ENCODE measurements at regions not wholly inside any gene's neighbourhood (a gene's known extent, or its start where the extent isn't known, plus 50 kb on each side); places are given as distances from the start of the nearest gene placed in this dataset.

- Histone ChIP-seq H3K27ac (no peak overlapping the region), H3K4me3 (no peak overlapping the region), H3K9me3 (replicated peaks in 1 of 3) (no peaks in the 10 kb centered on the region), H3K27me3 (no peaks in the 10 kb centered on the region), H3K4me1 (replicated peaks in 1 of 2) (no peaks in the 10 kb centered on the region), H3K36me3 (replicated peaks in 1 of 2) (no peaks in the 10 kb centered on the region)
- TF ChIP-seq POLR2A (IDR thresholded peaks at IDR 0.05) (no peak), CTCF (IDR thresholded peaks at IDR 0.05) (no peak)
- no peak for DNase-seq
- intact Hi-C loops (cut with DNase I), result no loop called here
- WGBS, 4 donors, result 50 to 60% (median 55%) methylated on average over 5 of the region's 5 CpGs
Observed at GRCh38 chr19:31177246-31177645, 172.0 kb downstream of the TSHZ3 start.

- no peak overlapping the region for H3K27ac ChIP-seq
- H3K4me3 ChIP-seq, result no peak overlapping the region
- no peaks in the 10 kb centered on the region for H3K9me3 ChIP-seq (replicated peaks in 1 of 3)
- 79 to 95% (median 86%) methylated on average over 3 of the region's 3 CpGs for WGBS, 4 donors
- DNase-seq, result no peak
- H3K4me1 ChIP-seq (replicated peaks in 1 of 2), result no peaks in the 10 kb centered on the region
- intact Hi-C loops (cut with DNase I), result no loop called here
- no peaks in the 10 kb centered on the region for H3K27me3 ChIP-seq
- TF ChIP-seq POLR2A (IDR thresholded peaks at IDR 0.05) (no peak), CTCF (IDR thresholded peaks at IDR 0.05) (no peak)
- no peaks in the 10 kb centered on the region for H3K36me3 ChIP-seq (replicated peaks in 1 of 2)
Observed at GRCh38 chr19:31175564-31176348, 173.5 kb downstream of the TSHZ3 start.

- no peak overlapping the region for H3K4me3 ChIP-seq
- no peak for DNase-seq
- H3K27ac ChIP-seq, result no peak overlapping the region
- H3K9me3 ChIP-seq (replicated peaks in 1 of 3), result no peaks in the 10 kb centered on the region
- H3K36me3 ChIP-seq (replicated peaks in 1 of 2), result no peaks in the 10 kb centered on the region
- intact Hi-C loops (cut with DNase I), result no loop called here
- WGBS, 4 donors, result 72 to 76% (median 74%) methylated on average over 4 to 5 of the region's 5 CpGs
- H3K4me1 ChIP-seq (replicated peaks in 1 of 2), result no peaks in the 10 kb centered on the region
- TF ChIP-seq CTCF (IDR thresholded peaks at IDR 0.05) (no peak), POLR2A (IDR thresholded peaks at IDR 0.05) (no peak)
- no peaks in the 10 kb centered on the region for H3K27me3 ChIP-seq
Observed at GRCh38 chr19:31174948-31175347, 174.3 kb downstream of the TSHZ3 start.

GRCh38 chr19:31173991-31174390, 175.2 kb downstream of the TSHZ3 start:
- DNase-seq, result no peak
- H3K36me3 ChIP-seq (replicated peaks in 1 of 2), result no peaks in the 10 kb centered on the region

More at GRCh38 chr19:31173991-31174390, 175.2 kb downstream of the TSHZ3 start:
- Histone ChIP-seq H3K4me1 (replicated peaks in 1 of 2) (no peaks in the 10 kb centered on the region), H3K4me3 (no peak overlapping the region), H3K9me3 (replicated peaks in 1 of 3) (no peaks in the 10 kb centered on the region), H3K27me3 (no peaks in the 10 kb centered on the region), H3K27ac (no peak overlapping the region)
- no peak for TF ChIP-seq CTCF (IDR thresholded peaks at IDR 0.05)
- TF ChIP-seq POLR2A (IDR thresholded peaks at IDR 0.05), result no peak
- 71 to 83% (median 80%) methylated on average over 4 of the region's 4 CpGs for WGBS, 4 donors
- intact Hi-C loops (cut with DNase I), result no loop called here

Data from adrenal gland (tissue), 9 donors.